PC-3 (cell line): ENCODE measurements at regions not wholly inside any gene's neighbourhood (a gene's known extent, or its start where the extent isn't known, plus 50 kb on each side); places are given as distances from the start of the nearest gene placed in this dataset.
"Not testable (repeated sequence)": the region's sequence is repeated elsewhere in the genome, so short reads cannot be mapped to it uniquely, and the experiment has no call there.

Experiments used
- ATAC-seq: fragments of 200-7000 bp; cut with Tn5 transposase; 2 replicates; pipeline ENCODE4 v1.9.1; 2020; ENCODE audit warnings: mild to moderate bottlenecking, moderate library complexity
- BruUV-seq: library from RNA; stranded (reverse); fragments of 400-500 nt; replicated peaks from 2 replicates; lab custom pipeline; 2021; lab: Mats Ljungman, UMichigan
- CTCF ChIA-PET: fragments of 300-600 bp; sonication (Branson Sonifier 250); formaldehyde crosslinking; loops from one replicate; lab custom pipeline; 2022; ENCODE audit warnings: antibody characterized with exemption; lab: Charles Lee
- POLR2A ChIA-PET: fragments of 300-600 bp; sonication (Branson Sonifier 250); formaldehyde crosslinking; loops from one replicate; lab custom pipeline; 2022; ENCODE audit warnings: antibody characterized with exemption; ENCODE audit not compliant: unreplicated experiment; lab: Charles Lee
- DNase-seq: peaks from one replicate; pipeline ENCODE4 v3.0.0-alpha.2; 2015
- H2AFZ ChIP-seq: fragments of 300-600 bp; sonication (generic); 2 replicates; pipeline ENCODE4 v1.6.0; 2016; ENCODE audit warnings: antibody characterized with exemption, low read length
- H3F3A ChIP-seq: fragments of 300-600 bp; sonication (generic); one replicate; pipeline ENCODE4 v1.6.0; 2017; ENCODE audit warnings: antibody characterized with exemption, low read length, control low read depth, mild to moderate bottlenecking; ENCODE audit not compliant: unreplicated experiment
- H3K27ac ChIP-seq: fragments of 300-600 bp; sonication (generic); 2 replicates; pipeline ENCODE4 v1.5.1; 2016; ENCODE audit warnings: mild to moderate bottlenecking, low read length
- H3K27me3 ChIP-seq: fragments of 300-600 bp; sonication (generic); 2 replicates; pipeline ENCODE4 v1.6.1; 2016; ENCODE audit warnings: low read length, mixed read lengths
- H3K36me3 ChIP-seq: fragments of 300-600 bp; sonication (generic); 2 replicates; pipeline ENCODE4 v1.6.1; 2016; ENCODE audit warnings: low read depth, mixed run types, low read length, mixed read lengths
- H3K4me1 ChIP-seq: fragments of 300-600 bp; sonication (generic); 2 replicates; pipeline ENCODE4 v1.5.1; 2016; ENCODE audit warnings: low read length; ENCODE audit not compliant: insufficient read depth
- H3K4me2 ChIP-seq: fragments of 300-600 bp; sonication (generic); 2 replicates; pipeline ENCODE4 v1.6.0; 2016; ENCODE audit warnings: low read length
- H3K4me3 ChIP-seq: fragments of 300-600 bp; sonication (generic); 2 replicates; pipeline ENCODE4 v1.5.1; 2016; ENCODE audit warnings: mild to moderate bottlenecking, low read length, mixed read lengths
- H3K79me2 ChIP-seq: fragments of 300-600 bp; sonication (generic); 2 replicates; pipeline ENCODE4 v1.6.1; 2017; ENCODE audit warnings: low read length, mixed read lengths
- H3K9ac ChIP-seq: fragments of 300-600 bp; sonication (generic); 2 replicates; pipeline ENCODE4 v1.6.0; 2016; ENCODE audit warnings: mild to moderate bottlenecking, low read length
- H3K9me2 ChIP-seq: fragments of 300-600 bp; sonication (generic); replicated peaks from 2 replicates; pipeline ENCODE4 v1.6.1; 2016; ENCODE audit warnings: mixed run types, low read length, mixed read lengths
- H3K9me3 ChIP-seq: fragments of 300-600 bp; sonication (generic); 2 replicates; pipeline ENCODE4 v1.6.1; 2016; ENCODE audit warnings: low read length, mixed read lengths
- H4K20me1 ChIP-seq: fragments of 300-600 bp; sonication (generic); 2 replicates; pipeline ENCODE4 v1.6.1; 2016; ENCODE audit warnings: low read length, mixed read lengths
- intact Hi-C: fragments of 100-400 bp; cut with micrococcal nuclease; formaldehyde crosslinking; loops from 2 replicates; pipeline ENCODE4 v1.9.0; 2023

- H3K4me3 ChIP-seq, CTCF ChIA-PET, DNase-seq, H4K20me1 ChIP-seq, H3K4me2 ChIP-seq, POLR2A ChIA-PET, H3K27ac ChIP-seq, H3K9ac ChIP-seq, H3F3A ChIP-seq, H3K27me3 ChIP-seq, H3K9me3 ChIP-seq, intact Hi-C loops, H3K79me2 ChIP-seq, H3K36me3 ChIP-seq, BruUV-seq, ATAC-seq, H2AFZ ChIP-seq, H3K9me2 ChIP-seq, H3K4me1 ChIP-seq: not testable (repeated sequence)
Observed at GRCh38 chr5:177664737-177665136, 64.8 kb downstream of the B4GALT7 start.

GRCh38 chr5:177665172-177665571, 65.2 kb downstream of the B4GALT7 start:
- BruUV-seq, POLR2A ChIA-PET, H3K4me3 ChIP-seq, H3F3A ChIP-seq, H3K79me2 ChIP-seq, H3K9me2 ChIP-seq, intact Hi-C loops, H3K9ac ChIP-seq, H4K20me1 ChIP-seq, H3K9me3 ChIP-seq, H3K4me1 ChIP-seq, H3K36me3 ChIP-seq, DNase-seq, ATAC-seq, H3K4me2 ChIP-seq, CTCF ChIA-PET, H3K27me3 ChIP-seq, H3K27ac ChIP-seq, H2AFZ ChIP-seq: not testable (repeated sequence)

DNA sequence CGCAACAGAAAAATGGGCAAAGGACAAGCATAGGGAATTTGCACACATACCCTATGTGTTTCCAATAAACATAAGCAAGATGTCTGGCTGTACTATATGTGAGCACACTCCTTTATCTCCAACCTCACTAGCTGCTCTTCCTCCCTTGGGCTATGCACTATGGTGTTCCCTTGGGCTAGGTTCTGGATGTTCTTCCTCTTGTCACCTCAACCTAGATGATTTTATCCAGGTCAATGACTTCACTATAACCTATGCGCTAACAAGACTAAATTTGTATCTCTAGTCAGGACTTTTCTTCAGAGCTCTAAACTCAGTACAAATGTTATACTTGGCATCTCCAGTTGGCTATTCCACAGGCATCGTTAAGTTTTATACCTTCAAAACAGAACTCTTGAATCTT, 66.0 kb downstream of the B4GALT7 start:
- DNase-seq, H3K4me2 ChIP-seq, H3K9ac ChIP-seq, BruUV-seq, H3K27me3 ChIP-seq, H3K4me3 ChIP-seq, intact Hi-C loops, ATAC-seq, H3K9me3 ChIP-seq, H3K27ac ChIP-seq, H3F3A ChIP-seq, H3K4me1 ChIP-seq, CTCF ChIA-PET, H2AFZ ChIP-seq, H4K20me1 ChIP-seq, H3K36me3 ChIP-seq, POLR2A ChIA-PET, H3K9me2 ChIP-seq, H3K79me2 ChIP-seq: not testable (repeated sequence)

GRCh38 chr5:177671035-177671754, 71.3 kb downstream of the B4GALT7 start:
- H3K9me3 ChIP-seq, H3K9me2 ChIP-seq, H3F3A ChIP-seq, H3K27me3 ChIP-seq, H3K27ac ChIP-seq, DNase-seq, H3K36me3 ChIP-seq, H3K4me1 ChIP-seq, CTCF ChIA-PET, H2AFZ ChIP-seq, intact Hi-C loops, H3K9ac ChIP-seq, H4K20me1 ChIP-seq, H3K4me3 ChIP-seq, H3K4me2 ChIP-seq, POLR2A ChIA-PET, H3K79me2 ChIP-seq: not testable (repeated sequence)
- ATAC-seq = peak; percentile 66
- BruUV-seq = TSS peak; percentile 73

DNA sequence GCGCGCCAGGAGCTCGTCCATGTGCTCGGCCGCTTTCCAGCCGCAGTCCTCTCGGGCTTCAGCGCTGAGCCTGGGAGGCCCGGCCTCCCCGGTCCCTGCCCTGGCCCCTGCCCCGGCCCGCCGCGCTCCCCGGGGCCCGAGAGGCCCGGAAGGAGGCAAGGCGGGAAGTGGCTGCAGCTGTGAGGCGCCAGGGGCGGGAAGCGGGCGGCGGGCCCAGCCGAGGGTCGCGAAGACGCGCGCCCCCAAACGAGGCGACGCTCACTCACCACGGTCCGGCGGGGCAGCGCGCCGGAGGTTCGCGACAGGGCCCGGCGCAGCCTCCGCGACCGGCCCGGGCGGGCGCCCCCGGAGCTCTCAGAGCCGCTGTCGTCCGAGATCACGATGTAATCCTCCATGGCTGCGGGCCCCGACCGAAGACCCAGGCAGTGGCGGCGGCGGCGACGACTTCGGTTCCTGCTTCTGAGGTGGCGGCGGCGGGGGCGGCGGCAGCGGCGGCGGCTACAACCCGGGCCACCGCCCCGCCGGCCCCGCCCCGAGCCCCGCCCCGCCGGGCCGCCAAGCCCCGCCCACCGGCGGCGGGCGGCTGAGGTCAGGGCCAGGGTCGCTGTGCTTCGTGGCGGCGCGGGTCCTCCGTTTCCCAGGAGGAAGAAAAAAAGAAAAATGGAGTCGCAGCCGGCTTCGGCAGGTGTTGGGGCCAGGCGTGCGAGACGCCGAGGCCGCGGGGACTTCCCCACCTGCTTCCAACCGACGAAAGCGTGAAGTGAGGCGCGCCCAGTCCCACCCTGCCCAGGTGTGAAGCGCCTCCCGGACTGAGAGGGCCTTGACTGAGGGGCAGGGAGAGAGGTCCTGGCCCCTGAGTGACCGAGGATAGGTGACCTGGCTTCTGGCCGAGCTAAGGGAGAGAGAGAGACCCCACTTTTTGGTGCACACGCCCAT, 72.1 kb downstream of the B4GALT7 start:
- CTCF ChIA-PET, H3K27me3 ChIP-seq: not testable (repeated sequence)
- H3K4me3 ChIP-seq = peak overlapping the region; percentile 40; the same call in 1 of the 2 replicates

More for the DNA sequence above, 72.1 kb downstream of the B4GALT7 start:
- POLR2A ChIA-PET, H2AFZ ChIP-seq, BruUV-seq, H3K4me2 ChIP-seq, H3K4me1 ChIP-seq, H4K20me1 ChIP-seq, H3K79me2 ChIP-seq, H3F3A ChIP-seq, H3K9me3 ChIP-seq, H3K36me3 ChIP-seq, intact Hi-C loops, H3K9ac ChIP-seq, H3K27ac ChIP-seq, H3K9me2 ChIP-seq: not testable (repeated sequence)
- ATAC-seq (peak; percentile 73), DNase-seq (peak; percentile 5)
